HK-2 (cell line): ENCODE measurements at regions not wholly inside any gene's neighbourhood (a gene's known extent, or its start where the extent isn't known, plus 50 kb on each side); places are given as distances from the start of the nearest gene placed in this dataset.

Experiments
- DNase-seq: peaks from one replicate; pipeline ENCODE4 v3.0.0-alpha.2; 2018; ENCODE audit not compliant: unreplicated experiment

DNA sequence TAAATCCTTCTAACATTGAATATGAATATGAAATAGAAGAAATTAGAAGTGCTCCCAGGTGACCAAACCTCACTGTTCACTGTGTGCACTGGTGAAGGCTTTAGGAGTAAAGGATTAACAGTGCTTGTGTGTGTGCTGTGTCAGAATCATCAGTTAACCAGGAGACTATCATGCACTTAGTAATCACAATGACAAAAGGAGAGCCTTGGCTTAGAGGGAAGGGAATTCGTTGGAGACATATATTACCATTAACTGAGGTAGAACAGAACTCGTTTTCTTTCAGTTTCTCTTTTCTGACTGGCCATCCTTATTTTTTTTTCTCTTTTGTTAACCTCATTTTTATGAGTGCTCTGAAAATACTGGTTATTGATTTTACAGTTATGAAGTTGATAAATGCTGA, 213.3 kb upstream of the GBE1 start:
- DNase-seq, result no peak

DNA sequence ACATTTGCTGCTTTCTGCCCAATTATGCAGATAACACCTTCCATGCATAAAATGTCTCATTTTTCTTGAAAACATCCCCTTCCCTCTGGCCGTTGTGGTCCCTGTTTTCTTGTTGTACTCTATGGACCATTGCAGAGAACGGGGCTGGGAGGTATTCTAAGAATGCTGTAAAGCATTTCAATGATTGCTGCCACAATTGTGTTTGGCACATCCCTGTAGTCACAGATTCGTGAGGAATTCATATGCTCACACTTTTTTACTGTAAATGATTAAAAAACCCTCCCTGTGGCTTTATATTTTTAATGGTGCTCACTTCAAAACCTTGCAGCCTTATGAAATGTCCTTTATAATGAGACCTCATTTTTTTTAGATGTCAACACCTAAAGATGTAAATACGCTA, 207.2 kb upstream of the GBE1 start:
- no peak for DNase-seq

DNA sequence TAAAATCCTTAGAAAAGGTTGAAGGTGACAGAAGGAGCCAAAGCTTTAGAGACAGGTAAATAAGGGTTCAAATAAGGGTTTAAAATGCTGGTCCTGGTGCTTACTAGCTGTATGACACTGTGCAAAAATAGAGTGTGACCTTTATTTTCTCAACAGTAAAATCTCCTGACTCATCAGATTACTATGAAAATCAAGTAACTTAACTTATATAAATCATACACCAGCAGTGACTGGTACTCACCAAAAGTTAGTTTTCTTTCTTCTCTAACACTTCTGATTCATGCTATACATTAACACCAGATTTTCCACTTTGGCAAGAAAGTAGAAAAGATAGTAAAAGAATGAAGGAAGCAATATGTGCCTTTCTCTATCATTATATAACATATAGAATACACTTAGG, 205.9 kb upstream of the GBE1 start:
- no peak for DNase-seq

DNA sequence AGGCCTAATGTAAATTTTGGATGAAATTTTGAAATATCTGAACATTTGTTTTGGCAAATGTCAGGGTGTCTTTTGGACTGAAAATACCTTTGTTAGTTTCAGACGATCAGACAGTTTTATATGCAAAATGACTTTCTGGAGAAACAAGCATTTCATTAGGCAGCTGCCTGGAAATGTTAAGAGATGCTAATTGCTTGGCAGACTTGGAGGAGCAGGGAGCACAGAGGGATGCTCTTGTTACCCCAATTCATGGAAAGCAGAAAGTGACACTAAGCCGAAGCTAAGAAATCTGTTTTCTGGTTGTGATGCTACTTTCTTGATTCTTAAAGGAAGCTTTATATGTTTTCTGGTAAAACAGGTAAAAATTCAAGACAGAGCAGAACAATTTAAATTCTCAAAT, 204.3 kb upstream of the GBE1 start:
- DNase-seq, result no peak

DNA sequence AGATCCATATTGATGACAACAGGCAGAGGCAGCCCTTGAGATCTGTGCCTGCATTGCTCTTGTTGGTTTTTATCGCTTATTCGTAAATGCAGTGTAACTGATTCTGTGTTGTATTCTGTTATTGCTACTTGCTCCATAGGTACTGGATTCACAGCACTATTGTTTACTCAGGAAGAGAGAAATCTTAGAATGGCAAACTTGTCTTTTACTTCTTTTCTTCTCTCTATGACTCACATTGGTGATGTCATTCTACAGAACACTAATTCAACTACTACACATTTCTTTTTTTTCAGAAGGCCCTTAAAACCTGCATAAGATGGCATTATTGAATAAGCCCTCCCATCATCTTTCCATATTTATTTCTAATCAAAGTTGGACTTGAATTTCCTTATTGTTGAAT, 201.0 kb upstream of the GBE1 start:
- no peak for DNase-seq

DNA sequence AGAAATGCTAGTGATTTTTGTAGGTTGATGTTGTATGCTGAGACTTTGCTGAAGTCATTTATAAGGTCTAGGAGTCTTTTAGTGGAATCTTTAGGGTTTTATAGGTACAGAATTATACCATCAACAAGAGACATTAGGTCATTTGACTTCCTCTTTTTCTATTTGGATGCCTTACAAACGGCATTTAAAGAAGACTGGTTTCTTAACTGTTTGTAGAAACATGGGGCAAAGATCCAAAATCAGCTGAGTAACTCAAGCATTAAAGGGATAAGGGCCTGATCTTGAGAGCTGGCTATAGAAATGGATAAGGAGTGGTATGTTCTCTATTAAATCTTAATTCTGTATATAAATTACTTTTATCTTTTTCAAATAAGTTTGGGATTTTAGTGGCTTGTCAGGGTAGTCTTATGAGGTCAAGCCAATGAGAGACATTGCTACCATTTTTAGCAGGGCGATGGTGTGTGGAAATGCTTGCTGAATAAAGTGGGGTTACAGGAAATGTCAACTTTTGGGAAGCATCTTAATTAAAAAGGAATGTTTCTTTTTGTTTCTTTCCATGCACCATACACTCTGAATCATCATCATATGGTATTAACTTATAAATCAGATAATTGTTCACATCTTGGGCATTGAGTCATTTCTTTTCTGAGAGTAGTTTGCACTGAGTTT, 197.7 kb upstream of the GBE1 start:
- no peak for DNase-seq

DNA sequence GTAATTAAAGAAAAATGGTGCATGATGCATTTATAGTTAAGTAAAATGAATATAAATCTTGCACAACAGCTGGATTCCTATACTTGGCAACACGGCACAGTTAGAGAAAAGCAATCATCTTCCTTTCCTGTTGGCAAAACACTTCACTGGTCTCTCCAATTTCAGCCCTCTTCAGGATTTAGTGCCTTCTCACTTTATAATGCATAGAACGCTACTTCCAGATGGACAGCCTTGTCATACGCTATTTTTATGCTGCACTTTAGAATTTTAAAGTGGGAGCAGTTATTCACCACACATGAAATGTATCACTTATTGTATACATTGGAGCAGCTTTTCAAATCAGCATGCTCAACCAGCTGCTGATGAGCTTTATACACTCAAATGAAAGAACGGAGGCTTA, 194.4 kb upstream of the GBE1 start:
- DNase-seq, result no peak

DNA sequence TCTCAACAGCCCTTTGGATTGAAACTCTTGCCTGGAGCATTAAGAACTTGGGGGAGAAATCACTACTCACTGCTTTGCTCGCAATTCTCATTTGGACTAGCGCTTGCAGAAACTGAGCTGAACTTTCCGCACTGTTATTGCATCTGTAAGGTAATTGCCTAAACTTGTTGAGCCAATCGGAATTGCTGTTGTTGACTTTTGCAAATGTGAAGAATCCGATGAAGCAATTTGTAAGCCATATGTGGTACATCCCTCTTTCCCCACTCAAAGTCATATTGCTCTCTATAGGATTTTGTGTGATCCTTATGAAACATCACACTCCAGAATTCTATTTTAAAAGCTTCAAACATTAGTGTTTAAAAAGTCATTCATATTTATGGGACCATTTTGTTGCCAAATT, 191.7 kb upstream of the GBE1 start:
- DNase-seq, result no peak

DNA sequence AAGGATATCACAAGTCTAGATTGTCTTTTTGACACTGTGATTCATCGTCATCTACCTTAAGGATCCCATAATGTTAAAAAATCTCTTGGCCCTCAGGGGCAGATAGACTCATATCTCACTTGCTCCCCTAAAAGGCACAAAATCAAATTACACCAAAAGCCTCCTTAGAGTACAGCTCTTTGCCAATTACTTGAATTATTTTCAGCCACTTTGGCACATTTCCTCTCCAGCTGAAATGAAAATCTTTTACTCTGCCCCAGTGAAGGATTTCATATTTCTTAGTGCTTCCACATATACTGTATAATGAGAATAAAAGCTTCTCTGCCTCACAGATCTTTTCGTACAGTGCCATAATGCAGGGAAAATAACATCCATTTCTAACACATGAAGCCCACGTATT, 190.7 kb upstream of the GBE1 start:
- DNase-seq, result no peak

DNA sequence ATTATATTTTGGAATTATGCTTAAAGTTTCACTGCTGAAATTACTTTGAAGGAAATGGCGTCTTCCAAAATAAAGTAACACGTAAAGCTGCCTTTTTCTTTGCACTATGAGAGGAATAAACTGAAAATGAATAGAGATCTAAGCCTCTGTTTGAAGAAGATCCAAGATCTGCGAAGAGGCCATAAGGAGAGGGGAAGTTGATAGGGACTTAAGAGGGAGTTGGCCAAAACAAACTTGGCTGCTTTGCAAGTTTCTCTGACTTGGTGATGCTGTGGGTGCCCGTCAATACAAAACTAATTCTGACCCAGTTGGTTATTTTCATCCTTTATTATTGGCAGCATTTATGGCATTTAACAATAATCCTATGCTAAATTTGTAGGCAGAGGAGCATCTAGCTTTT, 190.2 kb upstream of the GBE1 start:
- no peak for DNase-seq

DNA sequence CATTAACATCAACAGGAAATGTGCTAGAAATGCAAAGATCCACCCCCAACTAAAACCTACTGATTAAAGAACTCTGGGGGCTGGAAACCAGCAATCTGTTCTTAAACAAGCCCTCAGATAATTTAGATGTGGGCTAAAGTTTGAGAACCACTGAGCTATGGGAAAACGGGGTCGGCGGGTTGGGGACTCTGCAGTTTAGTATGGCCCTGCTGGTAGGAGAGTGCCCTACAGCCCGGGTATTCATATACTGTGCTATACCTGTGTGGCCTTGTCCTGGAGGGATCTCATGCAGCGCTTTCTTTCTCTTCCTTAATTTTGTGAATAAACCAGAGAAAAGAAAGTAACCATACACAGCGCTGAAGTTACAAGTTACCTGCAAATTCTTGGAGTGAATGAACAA, 189.7 kb upstream of the GBE1 start:
- no peak for DNase-seq

DNA sequence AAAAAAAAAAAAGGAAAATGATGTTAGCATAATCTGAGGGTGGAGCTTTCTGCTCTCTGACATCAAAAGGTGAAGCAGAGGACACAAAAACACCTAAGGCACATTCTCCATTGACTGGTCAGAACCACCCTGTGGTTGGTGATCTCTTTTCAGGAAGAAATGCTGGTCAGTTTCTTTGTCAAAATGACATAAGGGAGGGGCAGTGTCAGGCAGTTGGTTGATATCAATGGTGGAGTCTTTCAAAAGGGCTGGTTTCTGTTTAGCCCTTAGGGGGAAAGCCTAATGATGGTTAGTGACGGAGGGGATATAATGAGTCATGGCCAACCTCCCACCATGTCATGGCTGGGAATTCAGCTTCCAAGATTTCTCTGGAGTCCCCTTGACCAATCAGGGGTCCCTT, 185.9 kb upstream of the GBE1 start:
- DNase-seq, result no peak

DNA sequence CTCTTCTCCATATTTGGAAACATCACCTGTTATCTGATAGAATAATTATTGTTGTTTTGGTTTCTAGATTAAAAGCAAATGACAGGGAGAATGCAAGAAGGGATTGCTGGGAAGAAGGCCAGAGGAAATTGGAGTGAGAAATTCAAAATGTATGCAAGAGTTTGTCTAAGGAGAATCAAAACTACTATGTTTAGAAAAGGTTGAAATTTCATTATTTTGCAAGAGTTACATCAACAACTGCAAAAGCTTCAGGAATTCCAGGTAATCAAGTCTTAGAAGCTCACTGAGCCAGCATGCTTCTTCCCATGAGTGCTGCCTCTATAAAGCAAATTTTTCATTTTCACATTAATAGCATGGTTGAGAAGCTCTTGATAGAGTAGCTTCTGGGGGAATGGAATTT, 177.2 kb upstream of the GBE1 start:
- DNase-seq, result no peak

DNA sequence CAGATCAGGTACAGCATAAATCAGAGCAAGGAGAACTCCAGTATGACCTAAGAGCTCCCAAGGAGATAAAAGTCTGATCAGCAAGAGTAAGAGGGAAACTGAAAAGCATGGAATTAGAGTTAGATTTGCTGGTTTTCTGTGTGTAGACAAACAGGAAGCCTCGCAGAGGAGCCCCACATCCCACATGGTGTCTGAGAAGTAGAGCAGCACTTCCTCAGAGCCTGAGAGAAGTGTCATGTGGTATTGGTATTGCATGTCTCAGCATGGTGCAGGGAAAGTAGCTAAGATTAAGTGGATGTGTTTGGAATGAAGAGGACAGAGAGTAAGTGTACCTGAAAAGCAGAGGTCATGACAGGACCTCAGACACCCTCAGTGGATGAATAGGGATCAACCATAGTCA, 175.4 kb upstream of the GBE1 start:
- no peak for DNase-seq

DNA sequence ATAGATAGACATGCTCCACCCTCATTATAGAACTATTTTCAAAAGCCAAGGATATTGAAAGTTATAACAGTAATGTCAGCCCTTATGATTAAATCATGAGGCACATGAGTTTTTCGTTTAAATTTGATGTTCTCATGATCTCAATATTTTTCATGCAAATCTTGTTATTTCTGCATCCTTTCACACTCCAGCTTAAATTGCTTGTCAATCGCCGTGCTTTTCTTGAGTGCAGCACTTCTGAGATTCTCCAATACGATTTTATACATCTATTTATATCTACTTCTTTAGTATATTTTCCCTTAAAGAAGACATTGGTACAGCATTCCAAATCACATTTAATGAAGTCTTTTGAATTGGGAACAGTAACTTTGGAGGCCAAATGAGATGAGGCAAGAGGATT, 171.2 kb upstream of the GBE1 start:
- DNase-seq, result no peak

DNA sequence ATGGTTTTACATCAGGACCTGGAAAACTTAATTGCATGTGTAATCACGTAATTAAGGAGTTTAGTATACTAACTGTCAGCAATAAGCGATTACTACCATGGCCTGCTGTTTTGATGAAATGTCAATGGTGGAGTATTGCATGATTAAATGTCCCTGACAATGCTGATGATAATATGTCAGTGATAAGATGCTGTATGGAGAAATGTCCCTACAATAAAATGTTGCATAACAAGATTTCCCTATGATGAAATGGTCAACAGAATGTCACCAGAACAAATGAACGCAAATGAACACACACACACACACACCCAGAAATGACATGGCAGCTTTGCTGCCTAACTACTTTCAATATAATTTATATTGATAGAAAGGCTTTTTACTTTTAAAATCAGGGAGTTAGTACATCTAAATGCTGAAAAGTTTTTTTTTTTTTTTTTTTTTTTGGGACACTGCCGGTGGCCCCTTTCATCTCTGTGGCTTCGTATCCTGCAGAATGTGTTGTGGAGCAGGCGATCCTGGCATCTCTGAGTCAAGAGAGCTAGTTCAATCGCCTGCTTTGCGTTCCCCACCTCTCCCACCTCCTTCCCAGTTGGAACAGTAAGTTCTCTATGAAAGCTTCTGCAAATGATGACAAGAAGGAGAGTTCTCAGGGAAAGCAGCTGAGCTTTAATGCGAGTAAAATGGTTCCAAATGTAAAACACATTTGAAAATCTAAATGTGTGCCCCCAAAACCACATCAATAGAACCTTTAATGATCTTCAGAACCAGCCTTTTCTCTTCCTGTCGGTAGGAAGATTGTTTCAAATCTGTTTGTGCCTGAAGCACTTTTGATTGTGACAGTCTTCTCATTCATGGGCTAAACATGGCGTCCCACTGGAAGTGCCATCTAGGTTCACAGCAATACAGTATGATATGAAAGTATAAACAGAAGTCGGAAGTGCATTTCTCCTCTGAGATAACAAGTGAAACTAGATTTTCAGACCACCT, 170.1 kb upstream of the GBE1 start:
- no peak for DNase-seq

DNA sequence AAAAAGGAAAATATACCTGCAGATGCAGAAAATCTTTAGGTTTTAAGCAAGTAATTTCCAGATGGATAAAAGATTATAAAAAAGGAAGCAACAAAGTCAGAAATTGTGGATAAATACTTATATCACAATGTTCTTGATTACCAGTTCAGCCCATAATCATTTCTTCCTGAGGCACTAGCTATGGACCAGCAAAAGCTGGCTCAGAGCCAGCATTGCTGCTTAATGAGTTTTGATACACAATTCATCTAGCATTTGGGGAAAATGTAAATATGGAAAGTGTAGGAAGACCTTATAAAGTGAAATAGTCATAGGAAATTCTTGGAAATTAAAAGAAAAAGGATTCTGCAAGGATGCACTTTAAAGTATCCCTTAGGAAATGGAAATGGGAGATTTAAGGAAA, 168.3 kb upstream of the GBE1 start:
- DNase-seq, result no peak

DNA sequence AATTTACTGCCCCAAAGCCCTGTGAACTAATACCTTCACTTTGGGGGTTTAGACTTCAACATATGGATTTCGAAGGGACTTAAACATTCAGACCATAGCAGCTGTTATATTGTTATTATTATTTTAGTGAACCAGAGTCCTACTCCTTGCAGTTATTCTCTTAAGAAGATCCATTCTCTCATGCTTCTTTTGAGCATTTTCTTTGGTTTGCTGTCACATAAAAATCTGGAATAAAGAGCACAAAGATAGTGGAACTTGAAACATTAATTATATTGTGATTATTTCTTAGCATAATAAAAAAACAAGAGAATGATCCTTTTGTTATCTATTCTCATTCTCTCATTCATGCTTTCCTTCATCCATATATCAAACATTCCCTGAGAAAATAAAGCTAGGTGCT, 166.4 kb upstream of the GBE1 start:
- no peak for DNase-seq

DNA sequence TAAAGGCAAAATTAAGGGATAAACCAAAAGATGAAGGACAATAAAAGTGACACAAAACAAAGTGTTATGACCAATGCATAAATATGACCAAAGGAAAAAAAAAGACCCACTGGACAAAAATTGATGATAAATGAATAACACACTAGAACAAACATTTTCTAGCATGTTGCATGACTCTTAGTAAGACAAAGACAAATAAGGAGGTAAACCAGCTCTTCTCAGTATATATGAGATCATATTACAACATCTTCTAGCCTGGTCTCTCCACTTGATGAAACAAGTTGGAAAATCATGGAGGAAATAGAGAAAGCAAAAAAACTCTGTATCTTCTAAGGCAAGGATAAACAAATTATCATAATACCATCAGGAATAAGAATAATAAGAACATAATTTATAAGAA, 163.9 kb upstream of the GBE1 start:
- no peak for DNase-seq

DNA sequence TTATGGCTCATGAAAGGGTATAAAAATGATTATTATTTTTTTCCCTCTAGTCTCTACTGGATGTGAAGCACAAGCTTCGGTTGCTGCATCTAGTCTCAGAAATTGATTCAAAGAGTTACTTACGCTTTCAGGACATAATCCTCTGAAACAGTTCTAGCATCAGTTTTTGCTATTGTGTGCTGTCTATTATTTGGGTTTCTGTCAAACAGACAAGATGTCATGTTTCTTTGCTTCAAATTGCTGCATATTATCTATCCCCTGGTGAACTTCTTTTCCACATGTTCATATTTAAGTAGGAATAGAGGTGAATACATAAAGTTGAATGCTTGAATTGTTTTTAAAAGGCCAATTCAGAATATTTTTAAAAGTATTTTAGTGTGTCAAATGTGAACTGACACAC, 161.6 kb upstream of the GBE1 start:
- no peak for DNase-seq

DNA sequence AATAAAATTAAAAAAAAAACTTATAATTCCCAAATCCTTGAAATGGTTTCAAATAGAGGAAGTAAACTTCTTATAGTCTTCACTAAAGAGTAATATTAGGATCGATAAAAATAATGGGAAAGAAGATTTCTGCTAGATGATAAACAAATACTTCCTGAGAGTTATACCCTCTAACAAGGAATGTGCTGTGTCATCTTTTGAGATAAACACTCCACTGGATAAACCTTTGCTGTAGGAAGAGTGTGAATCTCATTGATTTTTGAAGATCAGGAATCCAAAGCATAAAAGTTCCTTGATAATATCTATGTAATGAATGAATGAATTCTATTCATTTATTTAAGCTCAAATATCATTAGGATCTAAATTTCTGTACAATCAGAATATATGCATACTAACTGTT, 161.0 kb upstream of the GBE1 start:
- DNase-seq, result no peak

DNA sequence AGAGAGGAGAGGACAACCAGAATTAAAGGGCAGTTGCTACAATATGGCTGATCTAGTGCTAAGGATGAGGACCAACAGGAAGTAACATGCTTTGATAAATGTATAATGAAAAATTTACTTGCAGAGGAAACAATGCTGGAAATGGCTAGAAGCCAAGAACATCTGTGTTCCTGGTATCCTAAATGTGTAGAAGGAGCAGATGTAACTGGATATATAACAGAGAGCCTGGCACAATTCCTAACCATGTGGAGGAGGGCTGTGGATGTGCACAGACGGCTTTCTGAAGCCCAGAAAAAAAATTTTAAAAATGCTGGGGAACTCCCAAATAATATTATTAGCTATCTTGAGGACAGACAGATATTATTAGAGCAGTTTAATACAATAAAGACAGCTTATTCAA, 159.4 kb upstream of the GBE1 start:
- no peak for DNase-seq

DNA sequence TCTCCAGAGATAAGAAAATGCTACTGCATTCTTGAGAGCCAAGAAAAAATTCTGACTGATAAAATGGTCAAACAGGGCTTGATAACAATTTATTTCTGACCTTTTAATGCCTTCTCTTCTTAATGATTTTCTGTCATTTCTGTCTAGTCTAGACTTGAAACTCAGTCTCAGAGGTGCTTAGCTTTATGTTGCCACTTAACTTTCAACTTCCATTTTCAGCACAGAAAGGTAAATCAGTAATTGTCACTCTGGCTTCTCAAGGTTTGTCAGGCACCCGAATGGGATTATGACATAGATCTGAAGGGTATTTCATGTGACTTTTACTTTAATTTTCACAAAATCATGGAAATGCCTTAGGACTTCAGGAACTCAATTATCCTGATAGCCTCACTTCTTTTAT, 155.4 kb upstream of the GBE1 start:
- no peak for DNase-seq
